CD4-positive, alpha-beta T cell (primary cell): ENCODE measurements at regions not wholly inside any gene's neighbourhood (a gene's known extent, or its start where the extent isn't known, plus 50 kb on each side); places are given as distances from the start of the nearest gene placed in this dataset.

ENCODE experiments used
- ATAC-seq: fragments of 200-7000 bp; cut with Tn5 transposase; one replicate; pipeline ENCODE4 v1.10.0; 2022; ENCODE audit warnings: mild to moderate bottlenecking; ENCODE audit not compliant: poor library complexity
- CTCF ChIA-PET: fragments of 350-600 bp; sonication (Branson Sonifier 250); formaldehyde crosslinking; loops from one replicate; lab custom pipeline; 2021; ENCODE audit warnings: antibody characterized with exemption, inconsistent platforms; lab: Charles Lee
- POLR2A ChIA-PET: fragments of 350-600 bp; sonication (Branson Sonifier 250); formaldehyde crosslinking; loops from one replicate; lab custom pipeline; 2021; ENCODE audit warnings: antibody characterized with exemption, inconsistent platforms; lab: Charles Lee
- DNase-seq, 14 experiments: peaks; one replicate each; pipeline ENCODE4 v3.0.0-alpha.2; 2013 to 2020; ENCODE audit warnings: mixed read lengths in 2 of 14
- H3K27ac ChIP-seq, 2 donors: one replicate each; pipeline versions ENCODE4 v1.5.1 to v1.7.0; 2013; ENCODE audit warnings: low read length in 2 of 2, low read depth in 1 of 2, mild to moderate bottlenecking in 1 of 2
- H3K27me3 ChIP-seq, 2 experiments: 1 replicate in 1 of 2; 2 replicates in 1 of 2; pipeline versions ENCODE4 v1.6.1 to v1.7.0; 2013; ENCODE audit warnings: low read length in 2 of 2, control low read depth in 1 of 2, mild to moderate bottlenecking in 1 of 2, moderate library complexity in 1 of 2; ENCODE audit not compliant: insufficient read depth in 2 of 2, control insufficient read depth in 1 of 2
- H3K36me3 ChIP-seq: one replicate; pipeline ENCODE4 v1.6.1; 2013; ENCODE audit warnings: low read length, control low read depth; ENCODE audit not compliant: insufficient read depth
- H3K4me1 ChIP-seq: one replicate; pipeline ENCODE4 v1.6.1; 2013; ENCODE audit warnings: low read length, control low read depth; ENCODE audit not compliant: insufficient read depth
- H3K4me3 ChIP-seq: one replicate; pipeline ENCODE4 v1.5.1; 2013; ENCODE audit warnings: mild to moderate bottlenecking, low read length, moderate library complexity
- H3K9me3 ChIP-seq, 2 experiments: 1 replicate in 1 of 2; 2 replicates in 1 of 2; pipeline versions ENCODE4 v1.6.1 to v1.7.0; 2013; ENCODE audit warnings: low read length in 2 of 2, mild to moderate bottlenecking in 2 of 2, control low read depth in 1 of 2, moderate library complexity in 1 of 2; ENCODE audit not compliant: control insufficient read depth in 1 of 2, insufficient read depth in 1 of 2
- H3K27ac Mint-ChIP-seq: one replicate; pipeline ENCODE4 v1.8.0; 2020; ENCODE audit warnings: mixed read lengths
- H3K27me3 Mint-ChIP-seq: one replicate; pipeline ENCODE4 v1.8.0; 2021; ENCODE audit warnings: mixed read lengths
- H3K36me3 Mint-ChIP-seq: one replicate; pipeline ENCODE4 v1.8.0; 2021; ENCODE audit warnings: low read depth, mixed read lengths
- H3K4me1 Mint-ChIP-seq: one replicate; pipeline ENCODE4 v1.8.0; 2021; ENCODE audit warnings: low read depth, mixed read lengths
- H3K4me3 Mint-ChIP-seq: one replicate; pipeline ENCODE4 v1.8.0; 2020; ENCODE audit warnings: mild to moderate bottlenecking, mixed read lengths
- H3K9me3 Mint-ChIP-seq: one replicate; pipeline ENCODE4 v1.8.0; 2020; ENCODE audit warnings: mixed read lengths
- intact Hi-C, 2 experiments: fragments of 100-400 bp; cut with DNase I in 1 of 2; cut with micrococcal nuclease in 1 of 2; formaldehyde crosslinking; loops; one replicate each; pipeline versions ENCODE4 v1.15.1 to v1.9.0; 2023 to 2025; cut with DNase I, micrococcal nuclease
- TF ChIP-seq, protein P1 (sequence below): fragments of 200-600 bp; IDR thresholded peaks from one replicate; pipeline ENCODE4 v1.8.0; 2022; ENCODE audit warnings: antibody characterized with exemption, mild to moderate bottlenecking

DNA sequence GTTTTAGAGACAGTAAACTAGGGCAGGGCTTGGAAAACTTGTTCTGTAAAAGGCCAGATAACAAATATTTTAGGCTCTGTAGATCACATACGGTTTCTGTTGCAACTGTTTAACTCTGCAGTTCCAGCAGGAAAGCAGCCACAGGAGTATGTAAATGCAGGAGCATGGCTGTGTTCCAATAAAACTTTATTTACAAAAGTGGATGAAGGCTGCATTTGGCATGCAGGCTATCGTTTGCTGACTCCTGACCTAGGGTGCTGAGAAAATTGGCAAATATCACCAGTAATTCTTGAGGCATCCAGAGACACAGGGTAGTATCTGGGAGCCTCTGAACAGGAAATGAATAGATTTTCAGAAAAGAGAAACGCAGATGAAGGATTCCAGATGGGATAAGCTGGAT is 274.0 kb downstream of the MAF start:
- Mint-ChIP-seq H3K27me3 (peaks cover 9% of the 10 kb centered on the region), H3K27ac (no peak overlapping the region), H3K36me3 (no peaks in the 10 kb centered on the region), H3K4me1 (peaks cover 9% of the 10 kb centered on the region), H3K9me3 (no peaks in the 10 kb centered on the region), H3K4me3 (no peak overlapping the region)
- intact Hi-C loops: no loop called here
- no peak overlapping the region for H3K4me3 ChIP-seq
- peaks cover 5% of the 10 kb centered on the region for H3K4me1 ChIP-seq
- ChIA-PET POLR2A (no interaction called here), CTCF (no interaction called here)
- H3K9me3 ChIP-seq: no peaks in the 10 kb centered on the region
- TF ChIP-seq, protein P1, sequence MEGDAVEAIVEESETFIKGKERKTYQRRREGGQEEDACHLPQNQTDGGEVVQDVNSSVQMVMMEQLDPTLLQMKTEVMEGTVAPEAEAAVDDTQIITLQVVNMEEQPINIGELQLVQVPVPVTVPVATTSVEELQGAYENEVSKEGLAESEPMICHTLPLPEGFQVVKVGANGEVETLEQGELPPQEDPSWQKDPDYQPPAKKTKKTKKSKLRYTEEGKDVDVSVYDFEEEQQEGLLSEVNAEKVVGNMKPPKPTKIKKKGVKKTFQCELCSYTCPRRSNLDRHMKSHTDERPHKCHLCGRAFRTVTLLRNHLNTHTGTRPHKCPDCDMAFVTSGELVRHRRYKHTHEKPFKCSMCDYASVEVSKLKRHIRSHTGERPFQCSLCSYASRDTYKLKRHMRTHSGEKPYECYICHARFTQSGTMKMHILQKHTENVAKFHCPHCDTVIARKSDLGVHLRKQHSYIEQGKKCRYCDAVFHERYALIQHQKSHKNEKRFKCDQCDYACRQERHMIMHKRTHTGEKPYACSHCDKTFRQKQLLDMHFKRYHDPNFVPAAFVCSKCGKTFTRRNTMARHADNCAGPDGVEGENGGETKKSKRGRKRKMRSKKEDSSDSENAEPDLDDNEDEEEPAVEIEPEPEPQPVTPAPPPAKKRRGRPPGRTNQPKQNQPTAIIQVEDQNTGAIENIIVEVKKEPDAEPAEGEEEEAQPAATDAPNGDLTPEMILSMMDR: no peak
- no peaks in the 10 kb centered on the region for H3K27me3 ChIP-seq
- no peak overlapping the region for H3K27ac ChIP-seq
- H3K36me3 ChIP-seq: no peaks in the 10 kb centered on the region
- DNase-seq: no peak
- no peak for ATAC-seq

DNA sequence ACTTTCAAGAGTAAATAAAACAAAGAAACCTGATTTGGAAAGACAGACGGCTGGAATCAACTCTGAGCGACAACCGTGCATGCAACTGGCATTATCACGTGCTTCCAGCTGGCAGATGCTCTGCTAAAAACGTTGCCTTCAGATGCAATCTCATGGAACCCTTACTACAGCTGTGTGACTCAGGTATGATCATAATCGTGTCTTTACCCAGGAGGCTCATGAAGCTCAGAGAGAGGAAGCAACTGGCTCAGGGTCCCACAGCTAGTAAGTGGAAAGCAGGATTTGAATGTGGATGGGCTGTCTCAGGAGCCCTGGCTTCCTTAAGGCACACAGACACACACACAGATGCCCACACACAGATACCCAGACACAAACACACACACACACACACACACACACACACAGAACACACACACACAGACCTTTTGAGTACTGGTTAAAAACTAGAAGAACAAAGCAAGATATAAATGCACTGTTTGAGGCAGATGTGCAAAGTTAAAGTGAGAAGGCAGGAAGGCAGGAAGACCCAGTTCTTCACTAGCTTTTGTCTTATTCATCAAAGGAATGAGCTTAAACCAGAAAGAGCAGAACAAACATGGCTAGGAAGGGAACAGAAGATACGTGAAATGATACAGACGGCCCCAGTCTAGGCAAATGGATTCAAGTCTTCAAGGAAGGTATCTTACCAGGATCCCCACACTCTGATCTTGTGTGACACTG is 275.2 kb downstream of the MAF start:
- H3K36me3 Mint-ChIP-seq: no peaks in the 10 kb centered on the region
- H3K4me1 Mint-ChIP-seq: peaks cover 9% of the 10 kb centered on the region
- DNase-seq (no peak), ATAC-seq (no peak)
- Histone ChIP-seq H3K27me3 (no peaks in the 10 kb centered on the region), H3K27ac (no peak overlapping the region), H3K36me3 (no peaks in the 10 kb centered on the region), H3K4me1 (peaks cover 5% of the 10 kb centered on the region), H3K4me3 (no peak overlapping the region), H3K9me3 (no peaks in the 10 kb centered on the region)
- H3K27ac Mint-ChIP-seq: no peak overlapping the region
- H3K9me3 Mint-ChIP-seq: no peaks in the 10 kb centered on the region
- H3K27me3 Mint-ChIP-seq: peaks cover 9% of the 10 kb centered on the region
- TF ChIP-seq, protein P1: no peak
- intact Hi-C loops: no loop called here
- CTCF ChIA-PET: no interaction called here
- H3K4me3 Mint-ChIP-seq: no peak overlapping the region
- POLR2A ChIA-PET: no interaction called here

DNA sequence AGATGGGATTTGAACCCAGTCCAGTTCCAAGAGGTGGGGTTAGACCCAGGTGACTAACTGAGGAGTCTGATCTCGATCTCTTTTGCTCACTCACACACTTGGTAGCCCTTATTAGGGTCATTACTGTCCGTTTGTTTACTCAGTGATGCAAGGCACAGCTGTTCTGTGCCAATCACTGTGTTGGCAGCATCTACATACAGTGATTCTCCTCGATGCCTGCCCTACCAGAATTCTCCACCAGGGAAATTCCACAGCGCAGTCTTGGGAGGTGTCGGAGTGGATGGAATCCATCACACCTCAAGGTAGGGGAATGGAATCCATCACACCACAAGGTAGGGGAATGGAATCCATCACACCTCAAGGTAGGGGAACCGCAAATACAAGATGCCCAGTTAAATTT is 279.6 kb downstream of the MAF start:
- no peaks in the 10 kb centered on the region for H3K36me3 ChIP-seq
- peaks cover 15% of the 10 kb centered on the region for H3K27me3 Mint-ChIP-seq
- POLR2A ChIA-PET: no interaction called here
- H3K9me3 Mint-ChIP-seq: no peaks in the 10 kb centered on the region
- H3K27me3 ChIP-seq: peaks cover 0 to 7% of the 10 kb centered on the region in 2 experiments
- peaks cover 15% of the 10 kb centered on the region for H3K4me1 Mint-ChIP-seq
- no peak overlapping the region for H3K4me3 ChIP-seq
- H3K36me3 Mint-ChIP-seq: no peaks in the 10 kb centered on the region
- intact Hi-C loops: no loop called here
- H3K4me3 Mint-ChIP-seq: no peak overlapping the region
- H3K27ac Mint-ChIP-seq: no peak overlapping the region
- H3K9me3 ChIP-seq: no peaks in the 10 kb centered on the region
- no peak overlapping the region for H3K27ac ChIP-seq
- DNase-seq (no peak), ATAC-seq (no peak)
- H3K4me1 ChIP-seq: peaks cover 7% of the 10 kb centered on the region
- TF ChIP-seq, protein P1: no peak
- CTCF ChIA-PET: no interaction called here
